GM19035 (cell line): ENCODE measurements at regions not wholly inside any gene's neighbourhood (a gene's known extent, or its start where the extent isn't known, plus 50 kb on each side); places are given as distances from the start of the nearest gene placed in this dataset.
"Not testable (repeated sequence)": the region's sequence is repeated elsewhere in the genome, so short reads cannot be mapped to it uniquely, and the experiment has no call there.

ENCODE experiments used
- ATAC-seq: cut with Tn5 transposase; IDR thresholded peaks from one replicate; pipeline ENCODE4 v1.9.1; 2021; ENCODE audit not compliant: unreplicated experiment

- no peak for ATAC-seq
Observed at GRCh38 chr15:94970802-94971201, 739.4 kb downstream of the MCTP2 start.

- ATAC-seq = no peak
Observed at GRCh38 chr15:94972314-94972713, 741.0 kb downstream of the MCTP2 start.

DNA sequence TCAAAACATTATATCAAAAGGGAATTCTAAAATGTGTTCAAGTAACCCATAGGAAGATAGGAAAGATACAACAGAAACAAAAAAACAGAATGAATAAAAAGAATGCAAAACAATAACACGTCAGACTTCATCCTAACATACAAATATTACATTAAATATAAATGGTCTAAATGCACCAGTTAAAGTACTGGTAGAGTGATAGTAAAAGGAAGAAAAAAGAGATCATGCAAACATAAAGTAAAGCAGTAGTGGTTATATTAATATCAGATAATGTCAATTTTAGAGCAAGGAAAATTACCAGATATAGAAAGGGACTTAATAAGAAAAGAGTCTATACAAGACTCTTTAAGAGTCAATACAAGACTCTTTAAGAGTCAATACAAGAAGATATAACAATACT, 755.7 kb downstream of the MCTP2 start:
- no peak for ATAC-seq

DNA sequence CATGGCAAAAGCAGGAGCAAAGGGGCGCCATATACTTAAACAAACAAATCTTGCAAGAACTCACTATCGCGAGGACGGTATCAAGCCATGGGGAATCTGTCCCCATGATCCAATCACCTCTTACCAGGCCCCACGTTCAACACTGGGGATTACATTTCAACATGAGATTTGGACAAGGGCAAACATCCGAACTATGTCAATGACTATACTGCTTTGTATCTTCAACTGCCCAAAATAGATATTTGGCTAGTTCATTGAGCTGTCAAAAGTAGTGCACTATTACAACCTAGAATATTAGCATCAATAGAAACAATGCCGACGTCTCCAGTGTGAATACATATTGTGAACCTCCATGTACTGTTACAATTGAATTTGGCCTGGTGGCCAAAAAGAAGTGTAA, 760.4 kb downstream of the MCTP2 start:
- no peak for ATAC-seq

DNA sequence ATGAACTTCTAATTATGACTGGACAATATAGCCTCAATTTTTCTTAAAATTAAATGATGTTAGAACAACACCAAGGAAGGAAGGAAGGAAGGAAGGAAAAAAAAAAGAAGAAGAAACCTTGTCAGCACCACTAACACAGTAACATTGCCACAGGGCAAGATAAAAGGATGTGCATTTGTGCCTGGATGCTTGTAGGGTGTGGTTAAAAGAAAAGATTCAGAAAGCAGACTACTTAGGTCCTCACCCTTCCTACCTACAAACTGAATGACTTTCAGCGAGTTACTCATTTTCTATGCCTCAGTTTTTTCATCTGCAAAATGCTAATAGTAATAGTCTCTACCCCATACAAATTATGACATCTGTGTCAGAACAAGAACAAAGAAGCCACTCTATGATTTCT, 778.3 kb downstream of the MCTP2 start:
- ATAC-seq = no peak

- ATAC-seq = no peak
Observed at GRCh38 chr15:95013381-95013780, 782.0 kb downstream of the MCTP2 start.

DNA sequence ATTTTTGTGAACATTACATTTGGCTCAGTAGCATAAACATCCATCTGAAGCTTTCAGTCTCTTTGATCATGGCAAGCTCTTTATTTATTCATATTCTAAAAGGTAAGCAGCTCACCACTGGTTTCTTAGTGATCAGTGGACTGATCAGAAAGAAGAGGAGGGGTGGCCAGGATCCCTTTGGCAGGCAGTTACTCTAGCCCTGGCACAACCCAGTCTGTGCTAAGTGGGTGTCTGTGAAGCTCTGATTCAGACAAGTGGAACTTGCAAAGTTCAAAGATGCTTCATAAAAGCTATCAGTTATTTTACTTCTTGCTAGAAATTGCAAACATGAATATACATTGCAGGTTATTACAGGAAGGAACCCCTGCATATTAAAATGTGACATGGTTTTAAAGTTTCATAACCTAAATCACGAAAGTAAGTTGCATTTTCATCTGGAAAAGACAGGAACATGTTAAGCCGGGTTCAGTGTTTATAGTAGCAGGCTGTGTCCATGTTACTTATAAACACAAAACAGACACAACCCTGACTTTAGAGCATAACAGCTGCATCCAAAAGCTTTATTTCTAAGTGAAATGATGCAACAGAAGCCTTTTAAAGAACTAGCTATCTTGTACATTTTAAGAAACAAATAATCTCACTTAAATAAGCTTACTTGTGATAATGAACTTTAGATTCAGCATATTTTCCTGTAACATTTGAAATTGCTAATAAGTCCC, 785.3 kb downstream of the MCTP2 start:
- ATAC-seq = no peak

DNA sequence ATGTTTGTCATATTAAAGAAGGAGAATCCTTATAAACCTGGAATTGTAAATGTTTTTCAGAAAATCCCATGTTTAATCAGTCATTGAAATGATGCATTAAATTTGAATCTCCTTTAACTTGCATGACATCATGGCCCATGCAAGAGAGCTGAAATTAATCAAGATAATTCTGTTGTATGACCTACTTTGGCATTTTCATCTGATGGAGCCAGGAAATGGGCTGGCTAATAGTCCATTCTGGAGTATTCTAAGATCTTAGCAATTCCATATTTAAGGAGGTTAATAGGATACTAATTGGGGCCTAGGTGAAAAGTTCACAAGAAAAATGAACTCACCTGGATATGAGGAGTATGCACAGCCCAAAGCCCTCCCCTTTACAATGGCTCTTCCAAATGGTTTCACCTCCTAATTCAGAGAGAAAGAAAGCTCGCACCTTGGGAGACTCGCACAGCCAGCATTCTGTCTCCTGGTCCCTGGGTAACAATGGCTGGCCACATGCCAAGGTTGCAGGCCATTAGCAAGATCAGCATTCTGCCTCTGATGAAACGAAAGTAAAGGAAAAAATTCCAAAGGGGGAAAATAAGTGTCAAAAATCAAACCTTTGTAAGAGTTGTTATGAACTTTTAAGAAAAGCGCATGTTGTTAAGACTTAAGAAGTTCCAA, 786.4 kb downstream of the MCTP2 start:
- ATAC-seq = no peak

DNA sequence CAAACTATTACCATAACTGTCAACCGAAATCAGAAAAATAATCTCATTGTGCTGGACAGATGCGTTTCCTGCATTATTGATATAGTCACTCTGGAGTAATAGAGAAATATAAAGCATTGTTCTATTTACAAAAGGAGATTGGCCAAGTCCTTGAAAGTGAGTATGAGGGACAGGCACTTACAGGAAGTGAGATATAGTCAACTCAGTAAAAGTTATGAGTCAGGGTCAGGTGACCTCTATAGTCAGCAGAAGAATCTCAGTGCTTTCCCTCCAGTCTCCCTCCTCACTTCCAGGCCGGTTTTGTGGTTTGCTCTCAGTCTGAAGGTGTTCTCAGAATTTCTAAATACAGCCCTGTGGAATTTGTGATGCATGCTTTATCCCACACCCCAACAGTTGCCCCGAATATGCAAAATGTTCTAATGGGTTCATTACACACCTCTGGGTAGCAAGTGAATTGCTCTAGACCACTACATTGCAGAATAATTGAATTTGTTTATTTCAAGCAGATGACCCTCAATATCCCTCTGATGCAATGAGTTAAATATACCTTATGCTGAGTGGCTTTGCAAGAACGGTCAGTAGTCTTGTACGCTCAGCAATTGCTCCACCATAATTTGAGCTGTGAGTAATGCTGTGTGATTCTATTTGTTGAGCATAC, 787.7 kb downstream of the MCTP2 start:
- no peak for ATAC-seq

DNA sequence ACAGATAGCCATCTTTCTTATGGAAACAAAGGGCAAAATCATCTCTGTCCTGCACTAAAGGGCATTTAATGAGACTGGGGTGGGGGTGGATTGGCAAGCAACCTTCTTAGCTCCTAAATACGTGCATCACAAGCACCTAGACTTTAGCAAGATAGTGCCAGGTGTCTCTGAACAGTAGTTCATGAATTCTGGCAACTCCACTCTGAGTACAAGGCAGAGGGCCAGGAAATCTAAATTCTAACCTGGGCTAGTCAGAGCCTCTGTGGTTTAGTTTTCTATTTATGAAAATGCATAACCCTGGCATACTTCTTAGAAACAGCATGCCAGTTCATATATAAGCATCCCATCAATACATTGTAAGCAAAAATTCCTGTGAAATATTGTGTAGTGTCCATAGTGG, 788.5 kb downstream of the MCTP2 start:
- no peak for ATAC-seq

- ATAC-seq = no peak
Observed at GRCh38 chr15:95021816-95022215, 790.5 kb downstream of the MCTP2 start.

GRCh38 chr15:95024351-95024750, 793.0 kb downstream of the MCTP2 start:
- no peak for ATAC-seq

DNA sequence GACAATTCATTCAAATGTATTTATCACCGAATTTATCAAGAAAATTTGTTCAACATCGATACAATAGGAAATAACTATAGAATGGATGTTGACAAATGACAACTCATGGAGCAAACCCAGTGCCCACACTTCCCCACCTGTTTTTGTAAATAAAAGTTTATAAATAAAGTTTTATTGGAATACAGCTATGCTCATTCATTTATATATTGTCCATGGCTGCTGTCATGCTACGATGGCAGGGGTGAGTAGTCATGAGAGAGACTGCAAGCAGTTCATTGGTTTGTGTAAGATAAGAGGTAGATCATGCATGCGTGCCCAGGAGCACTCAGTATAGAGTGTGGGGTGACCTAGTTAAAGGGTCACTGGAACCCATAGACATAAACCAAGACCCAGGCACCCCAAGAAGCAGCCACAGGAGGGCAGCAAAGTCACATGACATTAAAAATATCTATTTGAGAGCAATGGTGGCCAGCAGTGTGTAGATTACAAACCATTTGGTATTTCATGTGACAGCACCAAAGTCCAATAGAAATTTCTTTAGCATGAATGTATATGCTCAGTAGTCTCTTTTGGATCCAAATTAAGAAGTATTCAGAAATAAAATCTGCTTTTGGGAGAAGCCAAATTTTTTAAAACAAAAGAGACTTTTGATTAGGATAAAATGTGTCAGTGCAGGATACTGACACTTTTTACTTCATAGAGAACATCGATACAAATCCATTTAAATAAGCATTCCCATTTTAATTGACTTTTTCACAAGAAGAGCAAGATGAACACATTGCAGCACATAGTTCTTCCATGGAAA, 794.8 kb downstream of the MCTP2 start:
- no peak for ATAC-seq

GRCh38 chr15:95027981-95028380, 796.6 kb downstream of the MCTP2 start:
- ATAC-seq = no peak

- ATAC-seq = no peak
Observed at GRCh38 chr15:95032156-95032555, 800.8 kb downstream of the MCTP2 start.

- no peak for ATAC-seq
Observed at GRCh38 chr15:95035106-95035505, 803.7 kb downstream of the MCTP2 start.

GRCh38 chr15:95041297-95041696, 809.9 kb downstream of the MCTP2 start:
- no peak for ATAC-seq

GRCh38 chr15:95043236-95043932, 812.0 kb downstream of the MCTP2 start:
- not testable (repeated sequence) for ATAC-seq

DNA sequence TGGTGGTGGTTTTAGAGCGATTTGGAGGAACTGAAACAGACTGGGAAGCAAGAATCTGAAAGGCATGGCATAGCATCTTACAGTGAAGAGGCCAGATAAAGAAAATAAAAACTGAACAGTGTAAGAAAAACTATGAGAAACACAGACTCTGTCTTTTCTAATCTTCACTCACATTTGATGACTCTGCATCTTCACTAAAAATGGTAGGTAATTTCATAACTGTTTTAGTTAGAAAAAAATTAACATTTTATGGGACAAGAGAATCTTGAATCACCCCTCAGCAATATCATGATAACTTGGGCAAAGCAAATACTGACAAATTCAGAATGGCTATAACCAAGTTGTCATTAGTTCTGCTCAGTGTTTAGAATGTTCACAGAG, 812.6 kb downstream of the MCTP2 start:
- ATAC-seq = no peak

GRCh38 chr15:95044745-95045417, 813.5 kb downstream of the MCTP2 start:
- no peak for ATAC-seq
